ENCODE measurements at regions not wholly inside any gene's neighbourhood (a gene's known extent, or its start where the extent isn't known, plus 50 kb on each side); places are given as distances from the start of the nearest gene placed in this dataset.
A peak's percentile ranks its signal among the peaks of the same experiment; 100 is the strongest.

GRCh38 chr4:57254754-57255153 lies 144.6 kb upstream of the IGFBP7 start:
- Histone ChIP-seq H3K9me3 (no peaks in the 10 kb centered on the region), H3K4me3 (no peak overlapping the region), H3K4me1 (ENCODE audit: control insufficient read depth in 1 of 2, low read depth in 2 of 2) (peaks cover 0 to 14% of the 10 kb centered on the region in 2 donors), H3K27me3 (replicated peaks; ENCODE audit: insufficient read depth) (no peaks in the 10 kb centered on the region), H3K27ac (no peak overlapping the region), H3K36me3 (no peaks in the 10 kb centered on the region)
- no peak for DNase-seq (ENCODE audit: low spot score)
- TF ChIP-seq CTCF (IDR thresholded peaks at IDR 0.05) = no peak
- no peak for ATAC-seq (ENCODE audit: insufficient number of reproducible peaks, low FRiP score, low read depth)

DNA sequence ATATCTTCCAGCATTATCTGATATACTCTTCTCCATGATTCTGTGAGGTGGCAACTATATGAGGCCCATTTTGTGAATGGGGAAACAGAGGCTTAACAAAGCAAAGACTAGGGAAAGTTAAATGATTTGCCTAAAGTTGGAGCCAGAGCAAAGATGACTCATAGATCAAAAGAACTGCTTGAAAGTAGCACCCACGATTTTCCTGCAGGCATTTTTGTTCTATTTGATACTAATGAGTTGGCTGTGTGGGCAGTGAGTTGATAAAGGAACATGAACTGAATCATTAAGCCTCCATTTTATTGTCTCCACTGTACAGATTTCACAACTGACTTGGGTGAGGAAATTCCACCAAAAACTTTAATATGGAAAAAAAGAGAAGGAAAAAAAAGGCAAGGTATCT lies 138.9 kb upstream of the IGFBP7 start:
- TF ChIP-seq CTCF (IDR thresholded peaks at IDR 0.05) = no peak
- ATAC-seq (ENCODE audit: insufficient number of reproducible peaks, low FRiP score, low read depth) = no peak
- Histone ChIP-seq H3K36me3 (no peaks in the 10 kb centered on the region), H3K27ac (no peak overlapping the region), H3K4me1 (ENCODE audit: control insufficient read depth in 1 of 2, low read depth in 2 of 2) (peaks cover 3 to 28% of the 10 kb centered on the region in 2 donors), H3K27me3 (replicated peaks; ENCODE audit: insufficient read depth) (no peaks in the 10 kb centered on the region), H3K9me3 (no peaks in the 10 kb centered on the region), H3K4me3 (no peak overlapping the region)
- DNase-seq (ENCODE audit: low spot score) = no peak

GRCh38 chr4:57243076-57243475 lies 132.9 kb upstream of the IGFBP7 start:
- no peak for TF ChIP-seq CTCF (IDR thresholded peaks at IDR 0.05)
- no peak for ATAC-seq (ENCODE audit: insufficient number of reproducible peaks, low FRiP score, low read depth)

GRCh38 chr4:57234252-57234775 lies 124.1 kb upstream of the IGFBP7 start:
- H3K27me3 ChIP-seq (replicated peaks; ENCODE audit: insufficient read depth) = no peaks in the 10 kb centered on the region
- no peak overlapping the region for H3K4me3 ChIP-seq
- no peaks in the 10 kb centered on the region for H3K9me3 ChIP-seq
- no peaks in the 10 kb centered on the region for H3K36me3 ChIP-seq
- no peak overlapping the region for H3K27ac ChIP-seq
- peaks cover 0 to 12% of the 10 kb centered on the region in 2 donors for H3K4me1 ChIP-seq (ENCODE audit: control insufficient read depth in 1 of 2, low read depth in 2 of 2)
- ATAC-seq (ENCODE audit: insufficient number of reproducible peaks, low FRiP score, low read depth) (no peak), DNase-seq (ENCODE audit: low spot score) (no peak)
- no peak for TF ChIP-seq CTCF (IDR thresholded peaks at IDR 0.05)

More at GRCh38 chr4:57243076-57243475, 132.9 kb upstream of the IGFBP7 start:
- peaks cover 0 to 27% of the 10 kb centered on the region in 2 donors for H3K4me1 ChIP-seq (ENCODE audit: control insufficient read depth in 1 of 2, low read depth in 2 of 2)
- H3K27ac ChIP-seq = peak overlapping the region; percentile 7 to 64
- no peaks in the 10 kb centered on the region for H3K9me3 ChIP-seq
- H3K27me3 ChIP-seq (replicated peaks; ENCODE audit: insufficient read depth) = no peaks in the 10 kb centered on the region
- DNase-seq (ENCODE audit: low spot score) = no peak
- no peaks in the 10 kb centered on the region for H3K36me3 ChIP-seq
- no peak overlapping the region for H3K4me3 ChIP-seq

DNA sequence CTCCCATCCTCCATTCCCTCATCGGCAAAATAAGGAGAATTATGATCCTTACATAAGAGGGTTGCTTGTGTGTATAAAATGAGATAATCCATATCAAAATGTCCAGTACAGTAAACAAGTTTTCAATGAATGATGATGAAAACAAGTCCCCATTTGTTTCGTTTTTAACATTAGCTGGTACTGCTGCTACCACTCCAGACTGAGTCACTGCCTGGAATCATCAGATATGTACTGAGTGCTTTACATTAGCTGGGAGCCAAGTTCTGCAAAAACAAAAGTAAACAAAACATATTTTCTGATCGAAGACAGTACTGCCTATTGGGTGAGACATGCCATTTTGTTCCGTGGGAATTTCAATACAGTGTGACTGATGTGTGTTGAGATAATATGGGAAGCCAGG lies 123.2 kb upstream of the IGFBP7 start:
- no peak for TF ChIP-seq CTCF (IDR thresholded peaks at IDR 0.05)
- no peaks in the 10 kb centered on the region for H3K36me3 ChIP-seq
- H3K27me3 ChIP-seq (replicated peaks; ENCODE audit: insufficient read depth) = no peaks in the 10 kb centered on the region
- ATAC-seq (ENCODE audit: insufficient number of reproducible peaks, low FRiP score, low read depth) (no peak), DNase-seq (ENCODE audit: low spot score) (no peak)
- H3K4me1 ChIP-seq (ENCODE audit: control insufficient read depth in 1 of 2, low read depth in 2 of 2) = peaks cover 0 to 12% of the 10 kb centered on the region in 2 donors
- H3K4me3 ChIP-seq = peak overlapping the region; percentile 26
- no peak overlapping the region for H3K27ac ChIP-seq
- H3K9me3 ChIP-seq = no peaks in the 10 kb centered on the region

All from thoracic aorta (tissue), 2 donors.